HG03457 (cell line): ENCODE measurements at regions not wholly inside any gene's neighbourhood (a gene's known extent, or its start where the extent isn't known, plus 50 kb on each side); places are given as distances from the start of the nearest gene placed in this dataset.

Source experiments
- ATAC-seq: cut with Tn5 transposase; IDR thresholded peaks from one replicate; pipeline ENCODE4 v1.9.1; 2021; ENCODE audit warnings: moderate number of reproducible peaks; ENCODE audit not compliant: unreplicated experiment

DNA sequence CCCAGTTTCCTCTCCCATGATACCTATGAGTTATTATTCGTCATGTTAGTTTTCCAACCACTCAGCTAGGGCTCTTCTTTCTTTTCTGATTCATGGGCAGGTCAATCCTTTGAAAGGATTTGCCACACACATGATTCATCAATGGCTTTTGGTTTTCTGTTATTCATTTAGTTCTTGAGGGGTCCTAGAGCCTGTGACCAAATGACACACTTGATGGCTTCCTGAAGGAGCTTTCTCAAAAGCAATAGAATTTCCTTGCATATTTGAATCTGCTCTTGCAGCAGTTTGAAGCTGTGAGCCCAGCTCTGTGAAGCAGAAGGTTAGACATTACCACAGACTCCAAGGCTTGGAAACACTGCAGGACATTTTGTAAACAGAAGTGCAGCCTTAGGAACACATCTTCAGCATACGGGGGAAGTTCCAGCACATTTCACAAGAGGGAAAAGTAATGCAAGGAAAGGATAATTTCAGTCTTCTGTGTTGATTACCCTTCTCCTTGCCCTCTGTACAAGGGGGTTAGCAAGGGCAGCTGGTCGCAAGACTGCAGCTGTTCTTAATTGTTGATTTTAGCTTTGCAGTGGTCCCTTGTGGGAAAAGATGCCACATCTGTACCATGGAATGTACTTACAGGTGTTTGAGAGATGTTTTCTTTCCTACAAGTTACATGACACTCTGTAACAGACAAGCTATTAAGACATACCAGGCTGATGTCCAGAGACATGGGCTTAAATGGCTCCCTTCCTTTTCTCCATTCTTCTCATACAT, 338.6 kb downstream of the KCNRG start:
- no peak for ATAC-seq

DNA sequence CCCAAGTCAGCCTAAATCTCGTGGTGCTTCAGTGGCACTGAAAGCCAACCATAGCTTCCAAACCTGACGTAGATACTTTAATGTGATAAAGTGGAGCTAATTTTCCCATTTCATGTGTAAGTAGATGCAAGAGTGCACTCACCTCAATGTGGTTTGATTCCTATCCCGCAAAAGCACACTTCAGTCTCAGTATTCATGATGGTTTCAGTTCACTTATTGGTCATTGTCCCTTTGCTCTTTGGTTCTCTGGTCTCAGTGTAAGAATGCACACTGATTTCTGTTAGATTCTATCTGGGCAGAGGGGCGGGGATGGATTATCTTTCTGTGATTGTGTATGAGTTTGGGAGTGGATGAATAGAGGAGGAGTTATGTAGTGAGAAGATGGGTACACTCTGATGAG, 340.6 kb downstream of the KCNRG start:
- peak; percentile 56 for ATAC-seq

DNA sequence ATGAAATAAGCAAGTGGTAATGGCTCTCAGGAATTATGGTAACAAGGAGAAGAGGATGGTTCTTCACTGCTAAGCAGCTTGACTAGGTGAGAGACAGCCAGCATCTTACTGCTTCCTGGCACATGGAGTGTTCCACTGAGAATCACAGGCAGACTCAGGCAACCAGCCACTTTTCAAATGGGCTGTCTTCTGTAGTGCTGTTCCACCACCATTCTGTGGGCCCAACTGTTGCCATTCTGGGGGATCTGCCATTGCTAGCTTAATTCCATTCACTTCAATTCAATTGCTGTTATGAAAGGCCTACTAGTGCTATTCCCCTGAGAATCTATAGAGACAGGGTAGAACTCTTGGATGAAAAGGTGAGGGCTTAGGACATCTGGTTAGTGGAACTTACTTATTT, 341.9 kb downstream of the KCNRG start:
- no peak for ATAC-seq

DNA sequence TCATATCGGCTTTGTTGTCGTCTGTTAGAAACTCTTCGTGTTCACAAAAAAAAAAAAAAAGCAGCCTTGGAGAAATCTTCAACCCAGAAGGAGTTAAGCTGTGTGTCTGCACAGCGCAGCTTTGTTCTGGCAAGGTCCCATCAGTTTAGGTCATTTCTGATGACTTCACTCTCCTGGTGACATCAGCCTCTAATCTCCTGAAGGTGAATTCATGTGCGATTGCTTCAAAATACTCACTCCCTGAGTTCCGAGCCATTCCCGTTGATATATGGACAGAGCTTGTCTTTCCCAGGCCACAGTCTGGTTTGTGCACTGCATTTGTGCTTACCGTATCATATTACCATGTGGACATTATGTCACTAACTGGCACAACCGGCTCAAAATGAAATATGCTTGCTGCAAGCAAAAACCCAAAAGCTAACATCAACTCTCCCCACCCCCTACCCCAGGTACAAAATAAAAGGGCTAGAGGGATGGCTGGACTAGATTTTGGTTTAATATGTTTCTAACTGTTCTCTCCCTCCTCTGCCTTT, 342.4 kb downstream of the KCNRG start:
- ATAC-seq, result no peak

DNA sequence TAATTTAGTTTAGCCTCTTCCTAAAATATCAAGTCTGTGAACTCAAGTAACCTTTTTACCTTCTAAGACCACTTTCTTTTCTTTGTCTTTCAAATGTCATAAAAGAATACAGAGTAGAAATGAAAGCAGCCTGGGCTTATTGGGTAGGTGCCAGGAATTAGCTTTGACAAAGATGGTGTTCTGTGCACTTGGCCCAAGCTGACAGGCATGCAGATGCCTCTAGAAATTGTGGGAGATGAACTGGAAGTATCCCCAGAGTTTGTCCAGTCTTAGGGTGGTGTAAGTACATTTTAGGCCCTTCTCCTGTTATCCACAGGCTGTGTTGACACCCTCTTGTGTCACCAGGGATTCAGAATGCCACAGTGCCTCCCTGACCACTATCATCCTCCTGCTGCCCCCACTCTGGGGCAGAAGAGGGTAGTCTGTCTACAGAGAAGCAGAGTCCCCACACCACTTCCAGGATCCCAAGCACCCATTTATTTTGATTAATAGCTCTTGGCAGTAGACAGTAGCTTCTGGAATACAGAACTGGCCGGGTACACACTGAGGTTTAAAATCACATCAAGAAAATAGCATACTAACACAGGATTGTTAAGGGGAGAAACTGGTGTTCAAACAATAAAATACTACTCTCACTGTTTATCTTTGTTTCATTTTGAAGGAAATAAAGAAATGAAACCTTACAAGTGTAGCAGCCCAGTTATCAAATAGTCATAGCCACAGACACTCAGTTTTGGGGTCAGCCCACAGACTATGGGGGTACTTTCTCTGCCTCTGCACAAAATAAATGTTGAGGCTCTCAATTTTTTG, 343.2 kb downstream of the KCNRG start:
- ATAC-seq, result no peak

DNA sequence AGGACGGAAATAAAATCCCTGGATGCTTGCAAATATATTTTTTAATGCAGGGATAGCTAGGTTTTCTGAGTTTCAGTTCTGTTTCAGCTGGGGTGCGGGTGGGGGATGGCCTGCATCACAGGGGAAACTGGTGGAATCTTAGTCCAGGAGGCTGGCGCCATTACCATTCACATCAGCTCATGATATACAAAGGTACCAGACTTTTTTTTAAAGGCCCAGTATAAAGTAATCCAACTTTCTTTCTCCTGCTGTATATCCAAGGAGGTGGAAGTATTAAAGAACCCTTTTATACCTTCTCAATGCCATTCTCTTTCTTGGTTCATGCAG, 343.8 kb downstream of the KCNRG start:
- no peak for ATAC-seq

DNA sequence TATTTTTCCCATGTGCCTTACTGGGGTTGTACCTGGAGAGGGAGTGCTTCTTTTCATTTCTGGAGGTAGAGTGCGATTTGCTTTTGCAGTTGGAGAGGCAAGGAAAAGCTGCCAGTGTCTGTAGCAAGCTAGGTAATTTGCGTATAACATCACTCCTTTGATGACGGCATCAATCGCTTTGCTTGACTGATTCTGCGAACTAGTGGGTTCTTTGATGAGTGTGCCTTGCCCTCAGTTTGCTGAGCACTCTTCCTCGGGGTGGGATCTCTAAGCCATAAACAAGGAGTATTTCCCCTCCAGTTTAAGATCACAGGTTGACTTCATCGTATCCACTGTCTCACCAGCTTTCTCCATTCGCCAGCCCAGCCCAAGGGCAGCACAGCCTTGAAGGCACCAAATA, 344.5 kb downstream of the KCNRG start:
- no peak for ATAC-seq

DNA sequence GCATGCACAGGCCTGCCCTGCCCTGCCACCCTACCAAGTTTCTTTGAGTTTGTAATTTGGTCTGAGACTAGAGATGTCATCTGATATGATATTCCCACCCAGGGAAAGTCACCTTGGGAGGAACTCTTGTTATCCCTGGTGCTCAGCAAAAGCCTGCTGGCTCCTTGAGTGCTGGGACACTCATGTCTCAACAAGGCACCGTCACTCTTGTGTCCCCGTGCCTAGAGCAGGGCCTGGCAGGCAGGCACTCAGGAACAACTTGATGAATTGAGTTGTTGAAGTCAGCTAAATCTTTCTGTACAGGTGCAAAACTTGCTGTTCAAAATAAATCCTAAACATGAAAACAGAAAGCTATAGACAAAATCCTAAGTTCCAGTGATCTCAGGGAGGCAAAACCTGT, 345.4 kb downstream of the KCNRG start:
- no peak for ATAC-seq

DNA sequence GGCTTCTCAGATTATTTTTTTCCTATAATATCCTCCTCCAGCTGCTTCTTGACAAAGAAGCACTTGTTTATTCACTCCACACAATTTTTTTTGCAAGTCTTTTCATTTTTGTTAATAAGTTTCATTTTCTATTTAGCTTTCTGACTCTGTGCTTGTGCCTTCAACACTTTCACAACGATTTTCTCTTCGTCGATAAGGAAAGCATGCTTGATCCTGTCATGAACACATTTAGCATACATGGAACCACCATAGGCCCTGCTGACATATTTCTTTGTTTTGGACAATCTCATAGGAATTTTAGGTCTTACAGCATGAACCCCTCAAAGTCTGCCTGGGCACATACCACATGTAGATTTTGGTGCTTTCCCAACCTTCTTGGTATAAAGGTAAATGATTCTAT, 346.0 kb downstream of the KCNRG start:
- ATAC-seq, result no peak

DNA sequence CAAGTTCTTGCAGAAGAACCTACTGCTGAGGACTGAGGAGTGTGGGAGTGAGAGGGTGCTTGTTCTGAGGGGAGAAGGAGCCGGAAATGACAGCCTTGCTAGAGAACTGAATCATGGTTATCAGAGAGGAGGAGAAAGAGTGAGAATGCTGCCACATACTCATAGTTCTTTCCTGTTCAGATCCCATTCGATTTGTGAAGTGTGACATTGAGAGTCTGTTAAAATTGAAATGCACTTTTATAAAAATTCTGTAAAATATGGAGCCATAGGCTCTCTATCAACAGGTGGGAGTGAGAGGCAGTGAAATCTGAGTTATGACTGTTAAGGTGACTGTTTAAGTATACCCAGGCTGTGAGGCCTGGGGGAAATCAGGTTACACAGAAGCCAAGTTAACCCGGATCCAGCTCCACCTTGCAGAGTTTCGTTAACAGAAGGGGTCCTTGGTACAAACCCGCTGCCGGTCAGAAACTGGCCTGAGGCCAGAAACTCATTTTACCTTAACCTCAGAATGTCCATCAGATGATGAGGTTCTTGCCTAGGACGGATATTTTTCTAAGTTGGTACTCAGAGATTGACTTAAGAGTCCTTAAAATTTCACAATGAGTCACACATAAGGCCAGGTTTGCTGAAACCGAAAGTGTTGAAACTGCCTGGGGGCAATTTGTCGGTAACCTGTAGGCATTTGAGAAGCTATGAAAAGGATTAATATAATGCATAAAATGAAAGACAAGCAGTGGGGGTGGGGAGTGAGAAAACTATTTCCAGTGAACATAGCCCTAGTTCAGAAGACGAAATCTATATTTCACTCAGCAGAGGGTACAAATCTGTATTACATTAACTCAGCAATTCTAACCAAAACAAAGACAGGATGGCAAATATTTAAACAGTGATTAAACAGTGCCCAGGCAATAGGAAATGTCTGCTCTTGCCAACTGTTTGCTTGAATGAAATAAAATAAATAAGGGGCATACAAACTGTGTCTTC, 350.5 kb downstream of the KCNRG start:
- peak; percentile 50 for ATAC-seq

DNA sequence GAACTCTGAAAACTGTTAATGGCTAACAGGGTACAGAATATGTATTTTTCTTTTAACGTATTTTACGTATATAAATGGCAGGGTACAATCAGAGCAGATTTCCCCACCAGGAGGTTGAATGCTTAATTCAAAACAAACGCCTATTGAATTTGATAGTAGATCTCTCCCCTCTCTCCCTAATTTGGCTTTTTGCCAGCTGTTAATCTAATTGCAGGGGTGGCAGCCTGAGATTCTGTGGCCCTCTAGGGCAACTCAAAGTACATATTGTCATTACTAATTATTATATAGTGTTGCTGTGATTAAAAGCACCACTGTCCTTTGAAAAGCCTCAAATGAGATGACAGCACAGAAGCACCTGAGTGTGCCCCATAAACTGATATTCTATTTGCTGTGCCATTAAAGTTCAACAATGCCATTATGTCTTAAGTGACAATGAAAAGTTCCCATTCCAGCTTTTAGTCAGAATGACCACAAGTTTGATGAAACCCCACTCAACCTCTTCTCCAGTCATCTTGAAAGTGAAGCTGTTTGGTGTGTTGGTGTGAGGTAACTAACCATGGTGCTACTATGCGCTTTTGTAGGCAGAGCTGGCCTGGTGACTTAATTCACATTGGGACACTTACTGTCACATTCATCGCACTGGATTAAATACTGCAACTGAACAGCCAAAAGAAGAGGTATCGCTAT, 351.4 kb downstream of the KCNRG start:
- ATAC-seq, result peak; percentile 56

DNA sequence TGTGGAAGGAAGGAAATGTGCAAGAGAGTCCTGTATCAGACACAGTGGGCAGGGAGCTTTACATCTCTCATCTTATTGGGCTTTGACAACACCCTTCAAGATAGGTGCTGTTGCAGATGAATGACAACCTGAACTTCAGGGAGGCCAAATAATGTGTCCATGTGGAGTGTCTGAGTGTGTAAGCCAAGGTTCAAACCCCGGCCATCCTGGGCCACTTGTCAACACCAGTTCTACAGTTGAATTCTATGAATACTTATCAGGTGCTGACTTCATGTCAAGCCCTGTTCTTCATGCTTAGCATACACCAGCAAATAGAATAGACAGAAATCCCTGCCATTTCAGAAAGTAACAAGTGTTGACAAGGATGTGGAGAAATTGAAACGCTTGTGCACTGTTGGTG, 354.4 kb downstream of the KCNRG start:
- no peak for ATAC-seq

DNA sequence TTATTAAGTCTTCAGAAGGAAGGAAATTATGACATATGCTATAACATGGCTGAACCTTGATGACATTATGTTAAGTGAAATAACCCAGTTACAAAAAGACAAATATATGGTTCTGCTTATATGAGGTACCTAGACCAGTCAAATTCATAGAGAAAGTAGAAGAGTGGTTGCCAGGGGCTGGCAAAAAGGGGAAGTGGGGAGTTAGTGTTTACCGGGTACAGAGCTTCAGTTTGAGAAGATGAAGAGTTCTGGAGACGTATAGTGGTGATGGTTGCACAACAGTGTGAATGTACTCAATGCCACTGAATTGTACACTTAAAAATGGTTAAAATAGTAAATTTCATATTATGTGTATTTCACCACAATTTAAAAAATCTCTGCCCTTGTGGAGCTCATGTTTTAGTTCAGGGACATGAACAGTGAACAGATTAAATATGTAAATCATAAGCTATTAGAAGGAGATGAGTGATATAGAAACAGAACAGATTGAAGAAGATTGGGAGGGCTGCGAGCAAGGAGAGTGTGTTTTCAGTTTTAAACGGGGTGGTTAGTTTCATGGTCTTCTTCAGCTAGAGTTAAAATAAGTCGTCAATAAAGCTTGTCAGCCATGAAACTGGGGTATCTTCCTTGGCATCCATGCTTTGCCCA, 355.2 kb downstream of the KCNRG start:
- peak; percentile 39 for ATAC-seq

DNA sequence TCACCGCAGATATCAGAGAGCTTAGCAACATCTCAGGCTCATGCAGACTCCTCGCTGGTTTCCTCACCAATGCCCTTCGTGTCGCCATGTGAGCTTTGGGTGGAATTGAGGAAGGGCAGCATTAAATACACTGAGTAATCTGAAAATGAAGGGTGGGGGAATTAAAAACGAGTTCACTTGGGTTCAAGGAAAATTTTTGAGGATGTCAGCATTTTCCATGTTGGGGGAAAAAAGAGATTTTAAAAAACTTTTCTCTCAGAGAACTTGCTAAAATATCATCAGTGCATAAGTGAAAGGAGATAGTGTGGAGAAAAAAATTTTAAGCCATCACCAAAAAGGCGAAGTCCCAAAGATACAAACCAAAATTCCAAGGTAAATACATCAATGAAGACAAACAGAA, 359.3 kb downstream of the KCNRG start:
- no peak for ATAC-seq

DNA sequence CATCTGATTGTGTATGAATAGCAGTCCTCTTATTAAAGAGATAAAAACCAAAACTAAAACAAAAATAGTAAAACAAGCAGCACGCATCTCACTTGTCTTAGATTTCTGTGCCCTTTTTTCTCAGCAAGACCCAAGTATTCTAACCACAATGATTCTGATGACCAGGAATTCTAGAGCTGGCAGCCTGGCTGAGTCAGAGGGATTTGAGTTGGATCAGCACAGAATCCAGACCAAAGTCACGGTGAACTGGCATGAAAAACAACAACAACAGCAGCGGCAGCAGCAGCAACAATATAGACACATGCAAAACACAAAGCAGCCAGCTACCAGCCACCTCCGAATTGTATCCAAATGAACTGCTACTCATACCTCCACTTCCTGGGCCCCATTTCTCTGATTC, 360.5 kb downstream of the KCNRG start:
- no peak for ATAC-seq

DNA sequence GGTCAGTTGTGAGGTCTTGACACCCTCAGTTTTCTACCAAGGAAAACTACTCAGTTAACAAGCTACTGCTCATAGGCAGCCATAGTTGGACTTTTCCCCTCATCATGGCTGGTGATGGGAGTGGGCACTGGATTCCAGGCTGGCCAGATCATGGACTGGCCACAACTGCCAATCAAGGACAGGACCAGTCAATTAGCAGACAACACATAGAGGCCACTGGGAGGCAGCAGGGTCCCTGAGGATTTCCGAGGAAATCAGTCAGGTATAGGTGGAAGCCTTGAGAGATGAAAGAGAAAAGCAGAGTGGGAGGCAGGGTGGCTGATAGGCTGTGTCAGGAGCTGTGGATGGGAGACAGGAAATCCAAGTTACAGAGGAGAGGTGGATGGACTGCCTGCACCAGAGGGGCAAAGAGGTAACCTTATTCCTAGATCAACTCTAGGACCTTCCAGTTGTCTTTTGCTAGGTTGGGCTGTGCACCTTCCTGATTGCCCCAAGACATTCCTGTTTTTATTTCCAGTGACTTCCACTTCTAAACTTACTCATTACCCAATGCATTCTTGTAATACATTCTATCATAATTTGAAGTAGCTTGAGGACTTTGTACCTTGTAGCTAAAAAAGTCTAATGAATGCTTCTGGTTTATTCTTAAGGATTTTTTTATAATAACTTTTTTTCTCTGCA, 361.8 kb downstream of the KCNRG start:
- ATAC-seq, result no peak

DNA sequence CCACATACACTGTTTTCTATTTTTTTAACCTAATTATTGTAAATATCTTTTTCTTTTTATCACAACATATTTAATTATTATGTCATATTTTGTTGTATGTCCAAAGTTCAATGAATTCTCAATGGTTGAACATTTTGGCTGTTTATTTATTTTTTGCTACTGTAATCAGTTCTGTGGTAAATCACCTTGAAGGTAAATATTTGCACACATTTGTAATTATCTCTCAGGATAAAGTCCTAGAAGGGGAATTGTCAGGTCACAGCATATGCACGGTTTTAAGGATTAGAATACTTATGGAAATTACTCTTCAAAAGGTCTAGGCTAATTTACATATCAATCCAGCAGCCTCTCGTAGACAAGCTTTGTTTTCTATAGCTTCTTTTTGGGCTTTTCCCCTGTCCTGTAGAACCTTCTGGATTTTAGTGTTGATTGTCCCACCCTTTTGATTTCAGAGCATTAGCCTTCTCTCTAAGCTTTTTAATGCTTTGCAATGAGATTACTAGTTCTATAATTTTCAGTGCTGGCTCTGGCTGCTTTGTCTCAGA, 362.6 kb downstream of the KCNRG start:
- ATAC-seq, result no peak

DNA sequence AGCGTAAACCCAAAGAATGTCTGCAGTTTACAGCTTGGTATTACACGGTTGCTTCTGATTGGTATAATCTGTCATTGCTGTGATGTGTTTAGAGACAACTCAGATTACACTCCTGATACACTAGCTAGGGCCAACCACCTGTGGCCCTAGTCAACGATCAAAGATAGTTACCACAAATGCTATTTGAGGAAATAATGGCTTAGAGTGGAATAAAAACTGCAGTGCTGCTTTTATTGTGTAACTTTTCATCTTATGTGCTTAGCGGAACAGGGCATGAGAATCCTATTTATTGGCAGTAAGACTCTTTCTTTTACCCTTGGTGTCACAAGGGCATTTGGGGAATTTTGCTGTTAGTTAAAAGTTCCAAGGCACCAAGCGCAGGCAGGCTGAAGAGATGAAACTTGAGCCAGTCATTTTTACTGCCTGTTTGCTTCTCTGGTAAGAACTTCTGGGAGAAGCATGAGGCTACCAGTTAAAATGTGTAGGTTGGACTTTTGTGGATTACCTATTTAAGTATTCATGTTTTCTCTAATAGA, 363.3 kb downstream of the KCNRG start:
- ATAC-seq, result no peak

DNA sequence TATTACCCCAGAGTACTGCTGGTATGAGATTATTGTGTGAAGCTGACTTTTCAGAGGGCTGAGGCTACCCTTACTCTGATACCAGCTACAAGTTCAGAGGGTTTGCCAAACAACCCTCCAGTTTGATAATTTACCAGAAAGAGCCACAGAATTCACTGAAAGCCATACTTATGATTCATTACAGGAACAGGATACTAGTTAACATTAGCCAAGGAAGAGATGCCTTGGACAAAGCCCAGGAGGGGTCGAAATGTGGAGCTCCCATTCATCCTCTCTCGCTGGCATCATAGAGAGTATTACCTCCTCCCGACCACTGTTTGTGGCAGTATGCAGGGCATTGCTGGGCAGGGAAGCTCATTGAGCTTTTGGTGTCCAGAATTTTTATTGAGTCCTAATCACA, 364.3 kb downstream of the KCNRG start:
- ATAC-seq, result no peak
